Mesenchymal stem cell (in vitro differentiated cells and primary cell): ENCODE measurements at regions not wholly inside any gene's neighbourhood (a gene's known extent, or its start where the extent isn't known, plus 50 kb on each side); places are given as distances from the start of the nearest gene placed in this dataset.

Experiments
- DNase-seq: peaks from one replicate; pipeline ENCODE4 v3.0.0-alpha.2; 2013
- H2AFZ ChIP-seq: one replicate; pipeline ENCODE4 v1.6.1; 2013; ENCODE audit warnings: low read depth, mild to moderate bottlenecking, control low read depth, inconsistent platforms, low read length, moderate library complexity
- H2AK5ac ChIP-seq: 2 replicates; pipeline ENCODE4 v1.6.1; 2013; ENCODE audit warnings: low read length, moderate library complexity, mild to moderate bottlenecking, inconsistent platforms; ENCODE audit not compliant: severe bottlenecking
- H2BK120ac ChIP-seq: one replicate; pipeline ENCODE4 v1.6.1; 2013; ENCODE audit warnings: low read depth, mild to moderate bottlenecking, inconsistent platforms, low read length, moderate library complexity
- H2BK12ac ChIP-seq, 2 experiments: one replicate each; pipeline ENCODE4 v1.6.1; 2013; ENCODE audit warnings: inconsistent platforms in 2 of 2, low read length in 2 of 2, mild to moderate bottlenecking in 2 of 2, moderate library complexity in 2 of 2, control low read depth in 1 of 2
- H2BK15ac ChIP-seq: one replicate; pipeline ENCODE4 v1.6.1; 2013; ENCODE audit warnings: mild to moderate bottlenecking, low read depth, inconsistent platforms; ENCODE audit not compliant: poor library complexity, severe bottlenecking
- H2BK5ac ChIP-seq: 2 replicates; pipeline ENCODE4 v1.6.1; 2013; ENCODE audit warnings: low read depth, mild to moderate bottlenecking, low read length, control low read depth, inconsistent platforms; ENCODE audit not compliant: poor library complexity, severe bottlenecking
- H3K14ac ChIP-seq, 2 experiments: one replicate each; pipeline ENCODE4 v1.6.1; 2013; ENCODE audit warnings: inconsistent platforms in 2 of 2, low read length in 2 of 2, control low read depth in 1 of 2, mild to moderate bottlenecking in 1 of 2, moderate library complexity in 1 of 2
- H3K18ac ChIP-seq, 2 experiments: one replicate each; pipeline ENCODE4 v1.6.1; 2013; ENCODE audit warnings: inconsistent platforms in 2 of 2, low read length in 2 of 2, control low read depth in 1 of 2, low read depth in 1 of 2, mild to moderate bottlenecking in 1 of 2
- H3K23ac ChIP-seq, 2 experiments: one replicate each; pipeline ENCODE4 v1.6.1; 2013; ENCODE audit warnings: inconsistent platforms in 2 of 2, low read length in 2 of 2, mild to moderate bottlenecking in 2 of 2, moderate library complexity in 2 of 2, control low read depth in 1 of 2
- H3K27ac ChIP-seq: 2 replicates; pipeline ENCODE4 v1.5.1; 2013; ENCODE audit warnings: mild to moderate bottlenecking, moderate library complexity, low read length, control low read depth, inconsistent platforms; ENCODE audit not compliant: poor library complexity, severe bottlenecking
- H3K27me3 ChIP-seq, 2 experiments: 2 replicates each; pipeline versions ENCODE4 v1.6.1 to v1.7.0; 2013; ENCODE audit warnings: low read length in 2 of 2, mild to moderate bottlenecking in 2 of 2, moderate library complexity in 2 of 2, control low read depth in 1 of 2, inconsistent platforms in 1 of 2; ENCODE audit not compliant: control insufficient read depth in 1 of 2, insufficient read depth in 1 of 2
- H3K36me3 ChIP-seq, 2 experiments: 2 replicates each; pipeline versions ENCODE4 v1.6.1 to v1.7.0; 2013; ENCODE audit warnings: low read length in 2 of 2, control low read depth in 1 of 2, inconsistent platforms in 1 of 2, low read depth in 1 of 2, mild to moderate bottlenecking in 1 of 2; ENCODE audit not compliant: insufficient read depth in 2 of 2, control insufficient read depth in 1 of 2
- H3K4ac ChIP-seq, 2 experiments: one replicate each; pipeline ENCODE4 v1.6.1; 2013; ENCODE audit warnings: inconsistent platforms in 2 of 2, low read length in 2 of 2, mild to moderate bottlenecking in 2 of 2, moderate library complexity in 2 of 2, control low read depth in 1 of 2, low read depth in 1 of 2
- H3K4me1 ChIP-seq: 2 replicates; pipeline ENCODE4 v1.6.1; 2013; ENCODE audit warnings: low read depth, low read length, control low read depth; ENCODE audit not compliant: control insufficient read depth, insufficient read depth
- H3K4me2 ChIP-seq: 2 replicates; pipeline ENCODE4 v1.6.1; 2013; ENCODE audit warnings: low read length, mild to moderate bottlenecking, inconsistent platforms; ENCODE audit not compliant: poor library complexity, severe bottlenecking
- H3K4me3 ChIP-seq, 2 experiments: 2 replicates each; pipeline versions ENCODE4 v1.5.1 to v1.7.0; 2013; ENCODE audit warnings: low read length in 2 of 2, mild to moderate bottlenecking in 2 of 2, control low read depth in 1 of 2, low read depth in 1 of 2; ENCODE audit not compliant: insufficient read depth in 1 of 2
- H3K79me1 ChIP-seq: replicated peaks from 2 replicates; pipeline ENCODE4 v1.6.1; 2013; ENCODE audit warnings: mild to moderate bottlenecking, control low read depth, low read length, inconsistent platforms; ENCODE audit not compliant: poor library complexity, severe bottlenecking
- H3K9ac ChIP-seq: 2 replicates; pipeline ENCODE4 v1.7.0; 2013; ENCODE audit warnings: mild to moderate bottlenecking, low read length, moderate library complexity
- H3K9me3 ChIP-seq: 2 replicates; pipeline ENCODE4 v1.7.0; 2013; ENCODE audit warnings: mild to moderate bottlenecking, low read length; ENCODE audit not compliant: control insufficient read depth
- H4K8ac ChIP-seq: one replicate; pipeline ENCODE4 v1.6.1; 2013; ENCODE audit warnings: inconsistent platforms, mild to moderate bottlenecking, low read length, moderate library complexity
- H4K91ac ChIP-seq: one replicate; pipeline ENCODE4 v1.6.1; 2013; ENCODE audit warnings: mild to moderate bottlenecking, low read length, inconsistent platforms
- WGBS: methylation state at CpG from one replicate; pipeline ENCODE4 v1.1.7; 2013; ENCODE audit warnings: mixed read lengths; 5-methylcytosine and 5-hydroxymethylcytosine counted together

GRCh38 chr10:29372920-29373319 is 84.0 kb downstream of the LYZL1 start:
- Histone ChIP-seq H3K27me3 (peaks cover 0 to 20% of the 10 kb centered on the region in 2 experiments), H2AK5ac (no peak overlapping the region), H3K14ac (no peak overlapping the region), H4K91ac (no peak overlapping the region), H3K79me1 (no peaks in the 10 kb centered on the region), H2BK15ac (no peak overlapping the region), H4K8ac (no peak overlapping the region), H2BK120ac (no peak overlapping the region), H3K4me2 (no peak overlapping the region), H2AFZ (no peak overlapping the region), H3K4me3 (no peak overlapping the region), H2BK5ac (no peak overlapping the region), H3K9ac (no peak overlapping the region), H3K36me3 (no peaks in the 10 kb centered on the region), H3K23ac (no peak overlapping the region), H3K9me3 (no peaks in the 10 kb centered on the region), H3K4ac (no peak overlapping the region), H2BK12ac (no peak overlapping the region), H3K18ac (no peak overlapping the region), H3K4me1 (peaks cover 4% of the 10 kb centered on the region), H3K27ac (no peak overlapping the region)
- DNase-seq, result no peak
- WGBS, result 75% methylated on average over 4 of the region's 5 CpGs

DNA sequence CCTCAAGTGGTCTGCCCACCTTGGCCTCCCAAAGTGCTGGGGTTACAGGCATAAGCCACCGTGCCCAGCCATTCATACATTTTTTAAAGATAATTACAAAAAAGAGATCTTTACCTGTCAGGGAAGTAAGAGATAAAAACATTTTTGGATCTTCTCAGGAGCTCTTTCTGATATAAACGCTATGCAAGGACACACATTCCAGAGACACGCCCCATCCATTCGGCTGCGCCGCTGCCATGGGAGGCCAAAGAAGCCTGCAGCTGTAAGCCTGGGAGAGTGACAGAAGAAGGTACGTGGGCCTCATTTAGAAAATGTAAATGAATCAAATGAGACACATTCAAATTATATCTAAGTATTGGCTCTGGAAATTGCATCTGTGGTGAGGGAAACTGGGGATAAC is 85.3 kb downstream of the LYZL1 start:
- H3K27me3 ChIP-seq, result peaks cover 0 to 10% of the 10 kb centered on the region in 2 experiments
- H3K4me3 ChIP-seq, result no peak overlapping the region
- no peak overlapping the region for H2BK120ac ChIP-seq
- H3K27ac ChIP-seq, result no peak overlapping the region
- no peak overlapping the region for H3K14ac ChIP-seq
- no peak overlapping the region for H3K18ac ChIP-seq
- H3K79me1 ChIP-seq, result no peaks in the 10 kb centered on the region
- H3K4me1 ChIP-seq, result peaks cover 4% of the 10 kb centered on the region
- WGBS, result 95% methylated on average over 5 of the region's 7 CpGs
- H4K8ac ChIP-seq, result no peak overlapping the region
- no peak overlapping the region for H3K23ac ChIP-seq
- no peak overlapping the region for H2BK12ac ChIP-seq
- H3K4me2 ChIP-seq, result no peak overlapping the region
- no peak overlapping the region for H2BK15ac ChIP-seq
- no peak for DNase-seq
- no peaks in the 10 kb centered on the region for H3K36me3 ChIP-seq
- no peak overlapping the region for H4K91ac ChIP-seq
- H3K9me3 ChIP-seq, result no peaks in the 10 kb centered on the region
- no peak overlapping the region for H2AFZ ChIP-seq
- H3K4ac ChIP-seq, result no peak overlapping the region
- no peak overlapping the region for H2AK5ac ChIP-seq
- no peak overlapping the region for H3K9ac ChIP-seq
- H2BK5ac ChIP-seq, result no peak overlapping the region

DNA sequence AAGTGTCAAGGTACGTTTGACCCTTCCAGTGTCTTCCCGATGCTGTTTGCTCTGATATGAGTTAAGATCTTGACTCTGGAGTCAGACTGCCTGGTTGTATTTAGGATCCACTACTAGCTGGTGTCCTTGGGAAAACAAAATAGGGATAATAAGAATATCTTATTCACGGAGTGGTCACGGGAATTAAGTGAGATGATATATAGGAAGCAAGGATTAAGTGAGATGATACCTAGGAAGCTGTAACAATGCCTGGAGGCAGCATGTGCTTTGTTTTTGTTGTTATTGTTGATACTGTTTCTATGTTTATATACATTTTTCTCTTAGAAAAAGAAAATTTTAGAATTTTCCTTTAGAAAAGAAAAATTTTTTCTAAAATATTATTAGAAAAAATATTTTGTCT is 87.0 kb downstream of the LYZL1 start:
- Histone ChIP-seq H3K27me3 (no peaks in the 10 kb centered on the region), H2BK120ac (no peak overlapping the region), H3K4me1 (peaks cover 2% of the 10 kb centered on the region), H3K4me2 (no peak overlapping the region), H2AK5ac (no peak overlapping the region), H3K9ac (no peak overlapping the region), H3K4me3 (no peak overlapping the region), H3K79me1 (no peaks in the 10 kb centered on the region), H2BK12ac (no peak overlapping the region), H2AFZ (no peak overlapping the region), H2BK5ac (no peak overlapping the region), H4K8ac (no peak overlapping the region), H3K36me3 (no peaks in the 10 kb centered on the region), H3K9me3 (no peaks in the 10 kb centered on the region), H3K23ac (no peak overlapping the region), H2BK15ac (no peak overlapping the region), H3K18ac (no peak overlapping the region), H3K14ac (no peak overlapping the region), H4K91ac (no peak overlapping the region), H3K27ac (no peak overlapping the region), H3K4ac (no peak overlapping the region)
- no peak for DNase-seq
- WGBS, result 94% methylated on average over 4 of the region's 4 CpGs

DNA sequence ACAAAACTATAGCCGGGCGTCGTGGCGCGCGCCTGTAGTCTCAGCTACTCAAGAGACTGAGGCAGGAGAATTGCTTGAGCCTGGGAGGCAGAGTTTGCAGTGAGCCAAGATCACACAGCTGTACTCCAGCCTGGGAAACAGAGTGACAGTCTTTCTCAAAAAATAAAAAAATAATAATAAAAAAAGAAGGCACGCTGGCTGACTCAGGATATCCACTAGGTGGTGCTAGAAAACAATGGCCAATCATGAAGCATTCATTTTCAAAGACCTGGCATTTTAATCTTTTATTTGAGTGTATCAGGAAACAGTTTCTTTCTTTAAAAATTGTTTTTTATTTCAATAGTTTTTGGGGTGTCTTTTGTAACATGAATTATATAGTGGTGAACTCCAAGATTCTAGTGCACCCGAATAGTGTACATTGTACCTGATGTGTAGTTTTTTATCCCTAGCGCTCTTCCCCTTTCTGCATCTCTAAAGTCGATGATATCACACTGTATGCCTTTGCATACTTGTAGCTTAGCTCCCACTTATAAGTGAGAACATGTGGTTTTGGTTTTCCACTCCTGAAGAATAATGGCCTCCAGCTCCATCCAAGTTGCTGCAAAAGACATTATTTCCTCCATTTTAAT is 88.6 kb downstream of the LYZL1 start:
- Histone ChIP-seq H3K27ac (no peak overlapping the region), H4K91ac (no peak overlapping the region), H3K36me3 (no peaks in the 10 kb centered on the region), H3K23ac (no peak overlapping the region), H2BK120ac (no peak overlapping the region), H3K27me3 (peaks cover 0 to 8% of the 10 kb centered on the region in 2 experiments), H2BK5ac (no peak overlapping the region), H3K9ac (no peak overlapping the region), H3K14ac (no peak overlapping the region), H3K18ac (no peak overlapping the region), H4K8ac (no peak overlapping the region), H3K79me1 (no peaks in the 10 kb centered on the region), H2AK5ac (no peak overlapping the region), H3K4ac (no peak overlapping the region), H2AFZ (no peak overlapping the region), H3K4me3 (no peak overlapping the region), H2BK15ac (no peak overlapping the region), H2BK12ac (no peak overlapping the region), H3K9me3 (no peaks in the 10 kb centered on the region), H3K4me2 (no peak overlapping the region), H3K4me1 (peaks cover 8% of the 10 kb centered on the region)
- peak; percentile 33 for DNase-seq
- WGBS, result 64% methylated on average over 6 of the region's 10 CpGs
